Brain pericyte (primary cell): ENCODE measurements at regions not wholly inside any gene's neighbourhood (a gene's known extent, or its start where the extent isn't known, plus 50 kb on each side); places are given as distances from the start of the nearest gene placed in this dataset.
"Not testable (repeated sequence)": the region's sequence is repeated elsewhere in the genome, so short reads cannot be mapped to it uniquely, and the experiment has no call there.

Experiments
- DNase-seq: peaks from one replicate; pipeline ENCODE4 v3.0.0-alpha.2; 2012; ENCODE audit warnings: low read depth, low spot score

GRCh38 chr5:100026606-100027005 is 508.6 kb upstream of the FAM174A start:
- DNase-seq = no peak

DNA sequence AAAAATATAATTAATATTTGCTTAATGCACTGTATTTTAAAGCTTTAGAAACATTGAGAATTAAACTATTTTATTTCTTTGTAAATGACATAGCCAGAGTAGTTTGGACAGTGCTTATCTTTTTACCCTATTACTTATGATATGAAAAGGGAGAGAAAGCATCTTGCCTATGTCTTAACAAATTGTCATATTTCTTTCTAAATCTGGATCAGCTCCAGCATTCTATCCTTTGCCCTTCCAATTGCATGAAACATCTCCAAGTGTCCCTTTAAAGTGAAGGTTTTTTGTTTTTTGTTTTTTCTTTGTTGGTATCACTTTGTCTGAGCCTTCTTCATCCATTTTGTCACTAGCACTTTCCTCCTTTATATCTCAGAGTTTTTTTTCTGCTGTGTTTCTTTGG is 511.6 kb upstream of the FAM174A start:
- no peak for DNase-seq

DNA sequence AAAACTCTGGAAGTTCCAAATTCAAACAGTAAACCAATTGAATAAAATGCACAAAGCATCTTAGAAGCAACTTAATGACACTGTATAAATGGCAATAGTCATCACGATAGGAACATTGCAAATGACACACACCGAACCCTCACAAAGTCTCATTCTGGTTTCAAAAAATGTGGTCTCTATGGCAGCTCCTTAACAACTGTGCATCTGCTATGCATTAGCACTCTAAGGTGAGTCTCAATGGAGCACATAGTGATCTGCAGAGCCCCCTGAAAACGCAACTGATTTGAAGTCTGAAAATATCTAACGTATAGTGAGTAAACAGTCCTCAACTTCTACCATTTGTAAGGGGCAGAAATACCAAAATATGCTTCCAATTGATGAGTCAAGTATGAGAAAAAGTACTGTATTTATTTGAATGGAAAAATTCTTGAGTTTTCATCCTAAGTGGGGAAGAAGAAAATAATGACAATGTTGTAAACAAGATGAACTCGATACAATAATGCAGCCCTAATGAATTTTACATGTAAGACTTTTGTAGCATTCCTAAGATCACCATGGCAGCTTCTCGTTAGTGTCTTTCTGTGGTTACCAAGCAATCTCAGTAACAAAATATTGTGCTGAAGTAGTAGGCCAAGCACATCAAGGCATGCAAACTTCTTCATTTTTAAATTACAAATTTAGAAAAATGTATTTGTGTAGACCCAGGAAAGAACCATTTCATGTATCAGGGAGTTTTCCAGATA is 517.5 kb upstream of the FAM174A start:
- DNase-seq = no peak

DNA sequence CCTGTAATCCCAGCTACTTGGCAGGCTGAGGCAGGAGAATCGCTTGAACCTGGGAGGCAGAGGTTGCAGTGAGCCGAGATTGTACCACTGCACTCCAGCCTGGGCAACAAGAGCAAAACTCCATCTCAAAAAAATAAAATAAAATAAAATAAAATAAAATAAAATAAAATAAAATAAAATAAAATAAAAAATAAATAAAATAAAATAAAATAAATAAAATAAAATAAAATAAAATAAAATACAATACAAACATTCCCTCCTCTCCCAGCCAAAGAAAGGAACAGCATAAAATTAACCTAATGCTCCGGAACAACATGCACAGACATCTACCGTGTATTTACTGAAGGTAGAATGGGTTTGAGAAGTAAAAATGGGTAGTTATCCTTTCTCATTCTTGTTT is 521.9 kb upstream of the FAM174A start:
- not testable (repeated sequence) for DNase-seq

DNA sequence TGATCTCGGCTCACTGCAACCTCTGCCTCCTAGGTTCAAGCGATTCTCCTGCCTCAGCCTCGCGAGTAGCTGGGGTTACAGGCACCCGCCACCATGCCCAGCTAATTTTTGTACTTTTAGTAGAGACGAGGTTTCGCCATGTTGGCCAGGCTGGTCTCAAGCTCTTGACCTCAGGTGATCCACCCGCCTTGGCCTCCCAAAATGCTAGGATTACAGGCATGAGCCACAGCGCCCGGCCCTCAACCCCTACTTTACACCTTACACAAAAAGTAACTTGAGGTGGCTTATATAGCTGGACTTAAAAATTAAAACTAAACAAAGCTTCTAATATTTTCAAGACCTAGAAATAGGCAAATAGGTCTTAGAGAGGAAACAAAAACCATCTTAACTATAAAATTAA is 524.0 kb upstream of the FAM174A start:
- DNase-seq = not testable (repeated sequence)

DNA sequence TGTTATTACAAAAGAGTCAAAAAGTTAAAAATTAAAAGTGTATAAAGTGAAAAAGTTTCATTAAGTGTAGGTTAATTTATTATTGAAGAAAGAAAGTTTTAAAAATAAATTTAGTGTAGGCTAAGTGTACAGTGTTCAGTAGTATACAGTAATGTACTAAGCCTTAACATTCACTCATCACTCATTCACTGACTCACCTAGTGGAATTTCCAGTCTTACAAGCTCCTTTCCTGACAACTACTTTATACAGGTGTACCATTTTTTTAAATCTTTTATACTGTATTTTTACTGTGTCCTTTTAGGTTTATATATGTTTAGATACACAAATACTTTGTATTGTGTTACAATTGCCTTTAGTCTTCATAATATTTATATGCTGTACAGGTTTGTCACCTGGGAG is 530.2 kb upstream of the FAM174A start:
- DNase-seq = no peak

- DNase-seq = no peak
Observed at GRCh38 chr5:99998319-99998718, 536.9 kb upstream of the FAM174A start.

GRCh38 chr5:99995407-99995806 is 539.8 kb upstream of the FAM174A start:
- no peak for DNase-seq

GRCh38 chr5:99973779-99974178 is 561.4 kb upstream of the FAM174A start:
- no peak for DNase-seq

DNA sequence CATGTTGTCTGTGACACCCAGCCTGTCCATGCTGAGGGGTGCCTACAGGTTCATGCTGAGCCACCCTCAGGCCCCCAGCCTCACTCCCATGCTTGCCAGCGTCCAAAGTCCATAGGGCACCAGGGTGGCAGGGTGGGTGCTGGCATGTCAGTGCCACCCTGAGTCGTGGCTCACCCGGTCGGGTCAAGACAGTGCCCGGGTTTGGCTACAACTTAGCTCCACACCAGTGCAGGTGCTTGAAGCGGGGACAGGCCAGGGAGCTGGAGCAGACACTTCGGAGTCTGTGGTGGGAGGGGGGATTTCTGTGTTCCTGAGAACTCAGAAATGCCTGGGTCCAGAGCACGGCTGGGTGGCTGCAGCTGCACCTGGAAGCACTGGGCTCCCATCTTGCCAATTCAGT is 579.2 kb upstream of the FAM174A start:
- no peak for DNase-seq

DNA sequence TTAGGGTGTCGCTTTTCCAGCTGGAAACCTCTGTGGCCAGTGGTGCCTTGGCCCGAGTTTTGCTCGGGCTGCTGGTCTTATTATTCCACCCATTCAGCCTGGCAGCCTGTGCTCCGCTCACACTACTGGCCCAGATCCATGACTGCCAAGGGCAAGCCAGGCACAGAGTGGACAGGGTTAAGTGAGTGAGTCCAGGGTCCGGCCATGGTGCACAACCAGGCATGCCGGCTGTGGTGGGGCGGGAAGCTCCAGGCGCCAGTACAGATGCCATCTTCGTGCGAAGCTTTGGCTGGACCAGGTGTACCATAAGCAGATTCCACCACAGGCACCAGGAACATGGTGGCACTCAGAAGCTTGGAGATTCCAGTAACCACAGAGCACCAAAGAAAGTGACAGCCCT is 580.2 kb upstream of the FAM174A start:
- no peak for DNase-seq

DNA sequence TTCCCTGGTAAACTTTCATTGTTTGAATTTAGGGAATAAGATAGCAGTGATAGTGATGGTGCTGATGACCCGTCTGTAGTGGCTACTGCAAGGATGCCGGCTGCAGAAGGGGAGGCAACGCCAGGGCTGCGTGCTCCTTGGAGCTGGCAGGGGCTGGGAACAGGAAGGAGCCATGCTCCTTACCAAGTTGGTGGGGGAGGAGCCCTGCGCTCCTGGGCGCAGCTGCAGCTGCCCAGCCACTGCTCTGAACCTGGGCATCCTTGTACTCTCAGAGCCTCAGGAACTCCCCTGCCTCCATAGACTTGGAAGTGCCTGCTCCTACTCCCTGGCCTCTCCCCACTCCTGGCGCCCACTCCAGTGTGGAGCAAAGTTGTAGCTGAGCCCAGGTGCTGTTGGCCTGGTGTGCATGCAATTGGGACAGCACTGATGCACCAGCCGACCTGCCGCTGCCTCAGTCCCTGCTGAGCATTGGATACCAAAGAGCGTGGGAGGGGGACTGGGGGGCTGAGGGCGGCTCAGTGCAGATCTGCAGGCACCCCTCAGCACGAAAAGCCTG is 585.1 kb upstream of the FAM174A start:
- no peak for DNase-seq

- DNase-seq = no peak
Observed at GRCh38 chr5:99949361-99949760, 585.8 kb upstream of the FAM174A start.

DNA sequence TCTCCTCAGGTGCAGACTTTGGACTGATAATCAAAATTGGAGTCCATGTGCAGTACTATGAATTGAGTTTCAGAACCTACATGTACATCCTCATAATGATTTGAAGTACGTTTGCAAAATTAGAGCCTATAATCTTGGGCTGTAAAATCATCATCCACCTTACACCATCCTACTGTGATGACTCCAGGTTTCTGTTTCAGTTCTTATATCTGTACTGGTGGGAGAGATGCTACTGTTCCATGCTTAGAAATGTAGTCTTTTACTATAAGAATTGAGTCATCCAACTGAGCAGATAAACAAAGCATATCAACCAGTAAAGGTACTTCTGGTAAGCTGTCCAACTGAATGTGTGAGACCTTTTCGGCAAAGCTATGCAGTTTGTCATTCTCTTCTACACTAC is 586.3 kb upstream of the FAM174A start:
- no peak for DNase-seq

DNA sequence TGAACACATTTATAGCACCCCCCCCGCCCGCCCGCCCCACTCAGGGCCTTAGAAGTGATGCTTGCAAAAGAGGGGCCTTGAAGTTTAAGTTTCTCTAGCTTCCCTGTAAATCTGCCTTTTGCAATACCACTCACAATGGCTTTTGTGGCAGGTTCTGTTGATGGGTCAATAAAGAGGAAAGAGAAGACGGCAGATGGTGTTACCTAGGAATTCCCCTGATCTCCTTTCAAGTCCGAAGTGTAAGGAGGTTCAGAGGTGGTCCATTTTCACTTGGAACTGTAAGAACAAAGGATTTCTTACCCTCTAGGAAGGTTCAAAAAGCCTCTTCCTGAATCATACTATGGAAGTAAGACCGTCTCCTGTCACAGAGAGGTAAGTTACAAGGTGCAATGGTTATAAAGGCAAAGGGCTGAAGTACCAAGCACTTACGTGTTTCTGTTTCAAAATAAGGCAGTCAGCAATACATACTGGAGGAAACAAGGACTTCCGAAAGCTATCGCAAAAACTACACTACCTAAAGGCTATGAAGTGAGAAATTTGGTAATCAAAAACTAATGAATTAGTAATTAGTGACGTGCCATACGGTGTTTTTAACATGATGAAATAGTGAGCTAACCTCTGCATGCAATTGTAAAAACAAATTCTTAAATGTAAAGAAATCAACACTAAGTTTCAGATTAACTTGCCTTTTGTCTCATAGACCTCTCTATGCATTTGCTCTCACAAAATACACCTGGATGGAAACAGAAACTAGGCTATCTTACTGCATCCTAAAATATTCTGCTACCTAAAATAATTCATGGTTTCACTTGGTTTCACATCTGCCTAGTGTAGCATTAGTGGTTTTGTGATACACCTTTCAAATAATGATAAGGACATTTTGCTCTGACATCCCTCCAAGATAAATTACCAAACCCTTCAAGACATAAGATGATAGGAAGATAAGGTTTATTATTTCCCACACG is 589.4 kb upstream of the FAM174A start:
- no peak for DNase-seq

GRCh38 chr5:99940540-99940939 is 594.6 kb upstream of the FAM174A start:
- DNase-seq = no peak

DNA sequence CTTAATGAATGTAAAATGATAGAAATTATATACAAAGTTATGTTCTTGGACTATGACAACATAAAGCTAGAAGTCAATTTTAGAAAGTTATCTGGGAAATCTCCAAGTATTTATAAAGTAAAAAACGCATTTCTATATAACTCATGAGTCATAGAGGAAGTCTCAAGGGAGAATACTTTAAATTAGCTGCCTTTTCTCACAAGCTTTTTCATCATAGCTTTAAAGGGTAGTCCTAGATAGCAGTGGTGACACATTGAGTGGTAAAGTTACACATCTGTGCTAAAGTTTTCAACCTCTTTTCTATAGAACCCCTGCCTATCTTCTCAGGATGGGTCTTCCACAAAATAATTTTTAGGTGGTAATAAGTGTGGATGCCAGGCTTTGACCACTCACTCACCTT is 598.3 kb upstream of the FAM174A start:
- no peak for DNase-seq

- no peak for DNase-seq
Observed at GRCh38 chr5:99929806-99930135, 605.4 kb upstream of the FAM174A start.

DNA sequence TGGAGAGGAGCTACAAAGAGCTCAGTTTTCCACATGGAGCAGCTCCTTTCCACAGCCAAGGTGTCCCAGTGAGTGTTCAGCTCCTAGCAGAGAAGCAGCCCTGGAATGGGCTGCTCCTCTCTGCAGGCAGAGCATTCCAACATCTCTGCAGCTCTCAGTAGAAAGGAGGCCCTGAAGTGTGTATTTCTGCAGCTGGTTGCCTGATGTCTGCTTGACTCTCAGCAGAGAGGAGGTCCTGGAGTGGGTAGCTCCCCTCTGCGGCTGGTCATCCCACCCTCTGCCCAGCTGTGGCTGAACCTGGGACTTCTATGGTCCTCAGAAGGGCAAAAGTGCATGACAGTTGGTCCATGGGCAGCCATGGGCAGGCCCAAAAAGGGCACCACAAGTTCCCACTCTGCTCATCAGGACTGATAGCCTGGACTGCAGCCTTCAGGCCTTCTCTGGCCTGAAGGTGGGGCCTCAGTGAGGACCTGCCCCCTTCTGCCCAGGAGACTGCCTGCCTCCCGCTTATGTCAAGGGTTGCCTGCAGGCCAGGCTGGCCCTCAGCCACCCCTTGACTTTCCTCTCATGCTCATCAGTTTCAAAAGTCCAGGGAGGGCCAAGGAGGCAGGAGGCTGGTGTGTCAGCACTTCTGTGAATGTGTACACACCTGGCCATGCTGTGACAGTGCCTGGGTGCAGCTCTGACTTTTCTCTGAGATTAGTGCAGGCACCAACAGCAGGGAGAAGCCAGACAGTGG is 605.9 kb upstream of the FAM174A start:
- DNase-seq = no peak

DNA sequence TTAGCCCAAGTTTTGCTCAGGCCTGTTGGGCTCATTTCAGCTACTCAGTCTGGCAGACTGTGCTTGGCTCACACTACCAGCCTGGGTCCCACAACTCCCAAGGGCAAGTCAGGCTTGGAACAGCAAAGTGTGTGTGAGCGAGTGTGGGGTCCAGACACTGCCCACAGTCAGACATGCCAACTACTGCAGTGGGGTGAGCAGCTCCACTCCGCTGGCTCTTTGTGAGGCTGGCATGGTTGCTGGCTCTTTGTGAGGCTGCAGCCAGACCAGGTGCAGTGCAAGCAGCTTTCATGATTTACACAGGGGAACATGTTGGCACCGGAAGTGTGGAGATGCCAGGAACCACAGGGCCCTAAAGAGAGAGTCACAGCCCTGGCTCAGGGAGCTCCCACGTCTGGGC is 606.7 kb upstream of the FAM174A start:
- no peak for DNase-seq

DNA sequence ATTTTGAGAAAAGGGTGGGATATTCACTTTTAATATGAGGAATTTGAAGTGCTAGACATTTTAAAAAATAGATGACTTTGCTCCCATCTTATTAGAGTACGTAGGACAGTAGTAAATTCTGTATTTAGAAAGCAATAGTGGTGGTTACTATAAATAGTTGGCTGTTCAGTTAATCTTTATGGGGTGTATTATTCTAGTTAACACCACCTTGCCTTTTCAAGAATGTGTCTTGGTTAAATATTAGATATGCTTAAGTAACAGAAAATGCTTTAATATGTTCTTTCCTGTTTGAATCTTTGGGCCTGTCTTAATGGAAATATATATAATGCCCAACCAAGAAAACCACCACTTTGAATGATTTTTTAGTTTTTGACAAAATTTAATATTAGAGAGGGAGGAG is 608.7 kb upstream of the FAM174A start:
- DNase-seq = no peak

- DNase-seq = no peak
Observed at GRCh38 chr5:99922386-99922785, 612.8 kb upstream of the FAM174A start.
